K562 (cell line): ENCODE measurements at regions not wholly inside any gene's neighbourhood (a gene's known extent, or its start where the extent isn't known, plus 50 kb on each side); places are given as distances from the start of the nearest gene placed in this dataset.

ENCODE experiments used
- ATAC-seq: fragments of 200-7000 bp; cut with Tn5 transposase; 3 replicates; pipeline ENCODE4 v1.9.1; 2020; ENCODE audit warnings: moderate library complexity
- BruUV-seq: library from RNA; stranded (reverse); fragments of 400-500 nt; replicated peaks from 2 replicates; lab custom pipeline; 2021; lab: Mats Ljungman, UMichigan
- CTCF ChIA-PET: fragments of 300-600 bp; formaldehyde crosslinking; extraction: SDS; loops from one replicate; lab custom pipeline; 2021; ENCODE audit warnings: low intra/inter-chr PET ratio; lab: Yijun Ruan, JAX
- POLR2A ChIA-PET: fragments of 300-600, 350-650 bp; sonication (Branson Sonifier 250); formaldehyde crosslinking; extraction: SDS; loops from one replicate; lab custom pipeline; 2021; ENCODE audit warnings: antibody characterized with exemption, inconsistent platforms; lab: Yijun Ruan, JAX
- DNase-seq, 4 experiments: peaks; one replicate each; pipeline versions ENCODE4 v3.0.0 to v3.0.0-alpha.2; 2011 to 2018; ENCODE audit warnings: low spot score in 3 of 4, mixed read lengths in 3 of 4; ENCODE audit errors: extremely low read depth in 1 of 4
- FAIRE-seq: peaks from 2 replicates; lab custom pipeline; 2011; peaks lifted over from hg19 to GRCh38; lab: Jason Lieb, UNC
- H2AFZ ChIP-seq: 2 replicates; pipeline ENCODE4 v1.6.0; 2011; ENCODE audit warnings: low read depth, low read length, control low read depth, inconsistent platforms
- H3K27ac ChIP-seq: fragments of 200-600 bp; 3 replicates; pipeline ENCODE4 v1.8.0; 2011; ENCODE audit warnings: low read depth, mild to moderate bottlenecking, control low read depth, inconsistent platforms, low read length, moderate library complexity, mixed read lengths; ENCODE audit errors: extremely low read depth
- H3K27me3 ChIP-seq, 2 experiments: fragments of 300-600 bp in 1 of 2; 2 replicates in 1 of 2; 3 replicates in 1 of 2; pipeline versions ENCODE4 v1.6.0 to v1.8.0; 2011; ENCODE audit warnings: inconsistent platforms in 2 of 2, low read length in 2 of 2, mild to moderate bottlenecking in 1 of 2, mixed read lengths in 1 of 2, moderate library complexity in 1 of 2; ENCODE audit not compliant: control insufficient read depth in 2 of 2, insufficient read depth in 2 of 2
- H3K36me3 ChIP-seq: fragments of 300-600 bp; 3 replicates; pipeline ENCODE4 v1.8.0; 2011; ENCODE audit warnings: mild to moderate bottlenecking, low read length, inconsistent platforms; ENCODE audit not compliant: control insufficient read depth, insufficient read depth
- H3K4me1 ChIP-seq, 2 experiments: fragments of 200-600 bp in 1 of 2; replicated peaks in 1 of 2; 2 replicates in 1 of 2; 3 replicates in 1 of 2; pipeline versions ENCODE4 v1.5.1 to v1.8.0; 2011; ENCODE audit warnings: inconsistent platforms in 2 of 2, low read length in 2 of 2, mild to moderate bottlenecking in 1 of 2, mixed read lengths in 1 of 2, moderate library complexity in 1 of 2; ENCODE audit not compliant: control insufficient read depth in 2 of 2, insufficient read depth in 2 of 2
- H3K4me2 ChIP-seq: 2 replicates; pipeline ENCODE4 v1.6.1; 2011; ENCODE audit warnings: low read length, control low read depth, inconsistent platforms, mixed read lengths; ENCODE audit not compliant: insufficient read depth
- H3K4me3 ChIP-seq: fragments of 200-600 bp; sonication (generic), shearing (Covaris generic); 2 replicates; pipeline ENCODE4 v1.5.1; 2016; ENCODE audit warnings: control low read depth, inconsistent platforms
- H3K79me2 ChIP-seq: fragments of 200-600 bp; 3 replicates; pipeline ENCODE4 v1.8.0; 2011; ENCODE audit warnings: low read length, inconsistent platforms; ENCODE audit not compliant: control insufficient read depth, insufficient read depth
- H3K9ac ChIP-seq, 2 experiments: 2 replicates each; pipeline versions ENCODE4 v1.6.0 to v1.6.1; 2011; ENCODE audit warnings: low read depth in 2 of 2, low read length in 2 of 2, control low read depth in 1 of 2, inconsistent platforms in 1 of 2, mild to moderate bottlenecking in 1 of 2, mixed read lengths in 1 of 2; ENCODE audit not compliant: insufficient read depth in 1 of 2
- H3K9me1 ChIP-seq: one replicate; pipeline ENCODE4 v1.6.0; 2011; ENCODE audit warnings: inconsistent platforms, mild to moderate bottlenecking, low read length, moderate library complexity; ENCODE audit not compliant: control insufficient read depth, insufficient read depth
- H3K9me3 ChIP-seq: replicated peaks from 2 replicates; pipeline ENCODE4 v1.5.1; 2011; ENCODE audit warnings: low read depth, low read length, inconsistent platforms; ENCODE audit not compliant: control insufficient read depth, insufficient read depth
- H4K20me1 ChIP-seq: replicated peaks from 2 replicates; pipeline ENCODE4 v1.6.1; 2011; ENCODE audit warnings: low read length, inconsistent platforms, mixed read lengths; ENCODE audit not compliant: control insufficient read depth, insufficient read depth
- CCNT2 ChIP-seq: IDR thresholded peaks from 2 replicates; pipeline ENCODE4 v1.6.1; 2011; ENCODE audit warnings: borderline replicate concordance, low read depth, mild to moderate bottlenecking, moderate library complexity, mixed read lengths, low read length; ENCODE audit not compliant: insufficient read length; ENCODE audit errors: extremely low read depth
- GATAD2B ChIP-seq: fragments of 450-650 bp; IDR thresholded peaks from 2 replicates; pipeline ENCODE4 v1.6.1; 2017; ENCODE audit warnings: mild to moderate bottlenecking, borderline replicate concordance
- HIVEP1 ChIP-seq: fragments of 250-450 bp; sonication (Bioruptor Pico); IDR thresholded peaks from 2 replicates; pipeline ENCODE4 v1.4.0; 2020; ENCODE audit warnings: mild to moderate bottlenecking
- JUNB ChIP-seq: fragments of 450-650 bp; formaldehyde crosslinking; conservative IDR thresholded peaks from 2 replicates; pipeline ENCODE4 v1.4.0; 2020; ENCODE audit warnings: mild to moderate bottlenecking
- RUNX1 ChIP-seq: sonication (generic); IDR thresholded peaks from 2 replicates; pipeline ENCODE4 v1.6.1; 2016; ENCODE audit warnings: antibody characterized with exemption, low read depth
- ZC3H11A ChIP-seq: IDR thresholded peaks from 2 replicates; pipeline ENCODE4 v1.6.1; 2012; ENCODE audit warnings: low read depth, low read length, improper control_type of control experiment
- ZNF197 ChIP-seq: fragments of 200-800 bp; sonication (Bioruptor generic); IDR thresholded peaks from 2 replicates; pipeline ENCODE4 v1.6.1; 2016; ENCODE audit warnings: low read depth, missing genetic modification characterization, missing compliant biosample characterization
- ZNF239 ChIP-seq: fragments of 250-450 bp; sonication (Bioruptor Pico); IDR thresholded peaks from 2 replicates; pipeline ENCODE4 v1.4.0; 2020; ENCODE audit warnings: mild to moderate bottlenecking
- ZNF444 ChIP-seq: fragments of 250-450 bp; sonication (Bioruptor Pico); IDR thresholded peaks from 2 replicates; pipeline ENCODE4 v1.4.0; 2020; ENCODE audit warnings: mild to moderate bottlenecking, moderate library complexity
- WGBS: fragments of 100-300 bp; shearing (Covaris generic); methylation state at CpG from one replicate; pipeline ENCODE4 v1.1.6; 2016; ENCODE audit warnings: low coverage, mixed read lengths; ENCODE audit not compliant: insufficient coverage; ENCODE audit errors: missing lambda C conversion rate; 5-methylcytosine and 5-hydroxymethylcytosine counted together
- in situ Hi-C: fragments of 300-500 bp; cut with MboI; formaldehyde crosslinking; loops from 4 replicates; pipeline ENCODE4 v1.15.0; 2018; ENCODE audit warnings: inconsistent platforms, mixed read lengths
- intact Hi-C: fragments of 100-400 bp; cut with micrococcal nuclease; formaldehyde crosslinking; loops from 2 replicates; pipeline ENCODE4 v1.14.2; 2022
- TF ChIP-seq, protein P1 (sequence below): fragments of 450-650 bp; formaldehyde crosslinking; IDR thresholded peaks from 2 replicates; pipeline ENCODE4 v1.4.0; 2020; ENCODE audit warnings: mild to moderate bottlenecking
- TF ChIP-seq, protein P2 (sequence below): fragments of 250-450 bp; sonication (Bioruptor Pico); IDR thresholded peaks from 2 replicates; pipeline ENCODE4 v1.5.0; 2021; ENCODE audit warnings: mild to moderate bottlenecking, moderate library complexity
- TF ChIP-seq, protein P3 (sequence below): fragments of 450-650 bp; IDR thresholded peaks from 2 replicates; pipeline ENCODE4 v1.7.1; 2018; ENCODE audit warnings: mild to moderate bottlenecking, low read depth; ENCODE audit not compliant: partially characterized antibody

DNA sequence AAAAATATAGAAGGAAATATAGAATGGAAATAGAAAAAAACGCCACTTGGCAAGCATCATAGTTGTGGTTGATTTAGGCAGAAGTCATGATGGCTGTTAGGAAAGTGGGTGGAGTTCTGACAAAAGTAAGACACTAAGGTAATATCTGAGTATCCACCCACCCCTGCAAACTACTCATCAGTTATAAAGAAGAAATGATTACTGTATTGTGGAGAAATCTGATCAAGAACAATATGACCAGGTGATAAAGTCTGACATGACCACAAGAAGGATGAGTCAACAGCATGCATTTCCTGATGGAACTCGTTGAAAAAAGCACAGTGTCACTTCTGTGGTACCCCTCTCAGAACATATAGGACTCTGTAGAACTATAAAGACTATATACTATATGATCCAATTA lies 343.4 kb upstream of the PAPPA start (continued):
- TF ChIP-seq ZNF197: no peak
- no peak for TF ChIP-seq ZC3H11A
- no peak for TF ChIP-seq JUNB (CRISPR knock-in tag)
- TF ChIP-seq GATAD2B: no peak
- TF ChIP-seq, protein P1, sequence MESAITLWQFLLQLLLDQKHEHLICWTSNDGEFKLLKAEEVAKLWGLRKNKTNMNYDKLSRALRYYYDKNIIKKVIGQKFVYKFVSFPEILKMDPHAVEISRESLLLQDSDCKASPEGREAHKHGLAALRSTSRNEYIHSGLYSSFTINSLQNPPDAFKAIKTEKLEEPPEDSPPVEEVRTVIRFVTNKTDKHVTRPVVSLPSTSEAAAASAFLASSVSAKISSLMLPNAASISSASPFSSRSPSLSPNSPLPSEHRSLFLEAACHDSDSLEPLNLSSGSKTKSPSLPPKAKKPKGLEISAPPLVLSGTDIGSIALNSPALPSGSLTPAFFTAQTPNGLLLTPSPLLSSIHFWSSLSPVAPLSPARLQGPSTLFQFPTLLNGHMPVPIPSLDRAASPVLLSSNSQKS: no peak
- TF ChIP-seq ZNF444: no peak

DNA sequence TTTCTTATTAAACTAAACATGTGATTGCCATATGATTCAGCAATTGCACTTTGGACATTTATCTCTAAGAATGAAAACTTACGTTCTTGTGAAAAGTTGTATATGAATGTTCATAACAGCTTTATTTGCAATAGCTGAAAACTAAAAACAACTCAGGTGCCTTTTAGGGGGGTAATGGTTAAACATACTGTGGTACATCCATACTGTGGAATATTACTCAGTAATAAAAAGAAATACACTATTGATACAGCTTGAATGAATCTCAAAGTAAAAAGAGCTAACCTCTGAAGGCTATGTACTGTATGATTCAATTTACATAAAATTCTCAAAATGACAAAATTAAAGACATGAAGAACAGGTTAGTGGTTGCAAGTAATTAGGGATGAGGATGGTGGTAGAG lies 339.5 kb upstream of the PAPPA start:
- ChIA-PET CTCF (no interaction called here), POLR2A (no interaction called here)
- Histone ChIP-seq H3K4me1 (no peaks in the 10 kb centered on the region), H3K79me2 (no peaks in the 10 kb centered on the region), H3K9me1 (no peaks in the 10 kb centered on the region), H3K27ac (no peak overlapping the region), H2AFZ (no peak overlapping the region), H3K9me3 (no peaks in the 10 kb centered on the region; the same call in 1 of the 2 replicates), H3K27me3 (no peaks in the 10 kb centered on the region), H3K4me3 (no peak overlapping the region), H3K9ac (no peak overlapping the region), H3K36me3 (no peaks in the 10 kb centered on the region), H4K20me1 (no peaks in the 10 kb centered on the region), H3K4me2 (no peak overlapping the region)
- no peak for DNase-seq
- WGBS: 0% methylated on average over 1 of the region's 1 CpG
- FAIRE-seq: no peak
- ATAC-seq: no peak
- intact Hi-C loops (no loop called here), in situ Hi-C loops (no loop called here)
- no TSS peak for BruUV-seq
- TF ChIP-seq RUNX1 (no peak), CCNT2 (no peak), ZNF239 (CRISPR knock-in tag) (no peak), HIVEP1 (CRISPR knock-in tag) (no peak)
- TF ChIP-seq, protein P2, sequence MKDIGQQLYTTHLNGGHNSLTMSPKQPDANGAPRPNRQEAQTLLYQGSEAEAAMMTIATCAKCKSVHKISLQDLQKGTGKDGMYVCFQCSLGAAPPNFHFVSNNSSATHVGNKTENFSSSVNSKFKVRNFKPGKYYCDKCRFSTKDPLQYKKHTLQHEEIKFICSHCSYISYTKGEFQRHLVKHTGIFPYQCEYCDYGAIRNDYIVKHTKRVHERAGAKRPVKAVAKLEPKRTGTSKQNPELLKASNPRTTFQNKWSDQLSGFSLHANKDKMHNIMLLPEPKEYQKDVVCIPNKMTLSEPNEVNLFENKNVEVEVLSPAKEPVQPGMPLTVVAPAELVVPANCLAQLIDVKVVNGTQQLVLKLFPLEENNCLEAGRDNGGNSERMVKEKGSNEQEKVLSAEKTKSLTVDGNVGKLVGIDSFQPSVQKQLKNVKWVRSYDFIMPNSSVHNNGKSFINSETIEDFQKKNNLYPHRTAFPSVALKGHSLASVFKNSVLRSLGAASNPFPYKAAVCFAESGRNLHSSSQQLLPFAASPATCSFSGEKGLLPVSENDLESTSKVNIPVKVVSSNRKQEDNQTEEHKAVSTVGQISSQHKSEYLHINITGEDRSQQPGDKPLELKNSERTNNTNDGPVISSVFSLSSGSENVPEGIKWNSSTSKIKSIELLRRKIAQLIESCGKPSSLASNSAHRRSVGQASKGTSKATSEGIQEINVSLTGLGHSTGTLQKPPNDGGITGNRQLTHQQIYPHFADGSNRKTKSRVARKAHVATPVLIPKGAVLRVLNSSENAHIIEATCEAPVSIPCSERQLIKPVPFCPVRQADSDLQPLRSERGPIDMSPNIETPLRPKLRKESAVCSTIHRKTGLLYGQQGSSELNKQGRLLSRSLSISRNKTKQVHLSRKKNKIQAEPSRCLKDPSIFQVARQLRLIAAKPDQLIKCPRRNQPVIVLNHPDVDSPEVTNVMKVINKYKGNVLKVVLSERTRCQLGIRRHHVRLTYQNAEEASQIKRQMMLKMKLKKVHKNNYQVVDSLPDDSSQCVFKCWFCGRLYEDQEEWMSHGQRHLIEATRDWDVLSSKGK (CRISPR knock-in tag): no peak
- TF ChIP-seq, protein P3, sequence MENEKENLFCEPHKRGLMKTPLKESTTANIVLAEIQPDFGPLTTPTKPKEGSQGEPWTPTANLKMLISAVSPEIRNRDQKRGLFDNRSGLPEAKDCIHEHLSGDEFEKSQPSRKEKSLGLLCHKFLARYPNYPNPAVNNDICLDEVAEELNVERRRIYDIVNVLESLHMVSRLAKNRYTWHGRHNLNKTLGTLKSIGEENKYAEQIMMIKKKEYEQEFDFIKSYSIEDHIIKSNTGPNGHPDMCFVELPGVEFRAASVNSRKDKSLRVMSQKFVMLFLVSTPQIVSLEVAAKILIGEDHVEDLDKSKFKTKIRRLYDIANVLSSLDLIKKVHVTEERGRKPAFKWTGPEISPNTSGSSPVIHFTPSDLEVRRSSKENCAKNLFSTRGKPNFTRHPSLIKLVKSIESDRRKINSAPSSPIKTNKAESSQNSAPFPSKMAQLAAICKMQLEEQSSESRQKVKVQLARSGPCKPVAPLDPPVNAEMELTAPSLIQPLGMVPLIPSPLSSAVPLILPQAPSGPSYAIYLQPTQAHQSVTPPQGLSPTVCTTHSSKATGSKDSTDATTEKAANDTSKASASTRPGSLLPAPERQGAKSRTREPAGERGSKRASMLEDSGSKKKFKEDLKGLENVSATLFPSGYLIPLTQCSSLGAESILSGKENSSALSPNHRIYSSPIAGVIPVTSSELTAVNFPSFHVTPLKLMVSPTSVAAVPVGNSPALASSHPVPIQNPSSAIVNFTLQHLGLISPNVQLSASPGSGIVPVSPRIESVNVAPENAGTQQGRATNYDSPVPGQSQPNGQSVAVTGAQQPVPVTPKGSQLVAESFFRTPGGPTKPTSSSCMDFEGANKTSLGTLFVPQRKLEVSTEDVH: no peak
